Fibroblast of the aortic adventitia (primary cell): ENCODE measurements at regions not wholly inside any gene's neighbourhood (a gene's known extent, or its start where the extent isn't known, plus 50 kb on each side); places are given as distances from the start of the nearest gene placed in this dataset.

Source experiments
- DNase-seq: peaks from one replicate; pipeline ENCODE4 v3.0.0-alpha.2; 2010; ENCODE audit warnings: low read depth
- H3K4me3 ChIP-seq: 2 replicates; pipeline ENCODE4 v1.5.1; 2011; ENCODE audit warnings: low read depth, mild to moderate bottlenecking, control low read depth, low read length, moderate library complexity
- CTCF ChIP-seq: IDR thresholded peaks from 2 replicates; pipeline ENCODE4 v1.5.1; 2011; ENCODE audit warnings: mild to moderate bottlenecking, low read length, control low read depth, inconsistent platforms; ENCODE audit not compliant: insufficient read depth

DNA sequence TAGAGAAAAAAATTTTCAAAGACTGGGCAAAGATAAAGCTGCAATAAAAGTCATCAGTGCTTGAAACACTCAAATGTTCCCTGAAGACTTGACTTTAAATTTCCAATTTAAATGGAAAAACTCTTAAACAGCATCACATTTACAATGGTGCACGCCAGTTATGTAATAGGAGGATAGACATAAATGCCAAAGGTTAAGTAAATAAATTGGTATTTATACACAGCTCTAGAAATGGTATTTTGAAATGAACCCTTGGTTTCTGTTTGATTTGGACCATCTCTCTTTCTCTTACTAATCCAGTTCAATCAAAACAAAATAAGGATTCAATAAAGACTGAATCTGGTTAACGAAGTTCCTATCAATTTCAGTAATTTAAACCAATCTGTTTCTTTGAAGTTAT is 272.6 kb downstream of the GPM6A start:
- no peak for TF ChIP-seq CTCF
- DNase-seq, result no peak
- H3K4me3 ChIP-seq, result no peak overlapping the region

DNA sequence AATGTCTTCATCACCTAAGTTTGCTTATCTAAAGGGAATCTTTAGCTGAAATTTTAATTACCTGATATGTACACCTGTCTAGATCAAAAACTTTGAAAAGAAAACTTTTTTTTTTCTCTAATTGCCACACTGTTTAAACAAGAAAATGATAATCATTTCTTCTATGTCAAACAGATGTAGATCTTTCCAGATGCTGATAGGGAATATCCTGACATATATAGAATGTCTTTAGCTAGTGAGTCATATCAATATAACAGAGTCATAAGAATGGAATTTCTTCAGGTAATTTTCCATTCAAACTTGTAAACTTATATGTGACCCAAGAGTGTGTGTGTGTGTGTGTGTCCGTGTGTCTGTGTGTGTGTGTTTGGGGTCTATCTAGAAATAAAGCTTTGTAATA is 271.9 kb downstream of the GPM6A start:
- no peak for TF ChIP-seq CTCF
- no peak for DNase-seq
- H3K4me3 ChIP-seq, result no peak overlapping the region

GRCh38 chr4:175540732-175541131 is 271.3 kb downstream of the GPM6A start:
- no peak overlapping the region for H3K4me3 ChIP-seq
- no peak for TF ChIP-seq CTCF
- no peak for DNase-seq

GRCh38 chr4:175542786-175543185 is 269.3 kb downstream of the GPM6A start:
- H3K4me3 ChIP-seq, result no peak overlapping the region
- no peak for TF ChIP-seq CTCF
- DNase-seq, result peak; percentile 44

GRCh38 chr4:175559126-175559525 is 252.9 kb downstream of the GPM6A start:
- no peak for TF ChIP-seq CTCF
- no peak overlapping the region for H3K4me3 ChIP-seq
- DNase-seq, result no peak

- no peak for DNase-seq
- no peak overlapping the region for H3K4me3 ChIP-seq
- TF ChIP-seq CTCF, result no peak
These were observed 252.5 kb downstream of the GPM6A start for GRCh38 chr4:175559526-175559925.

GRCh38 chr4:175560604-175561003 is 251.5 kb downstream of the GPM6A start:
- TF ChIP-seq CTCF, result no peak
- peak; percentile 27 for DNase-seq
- no peak overlapping the region for H3K4me3 ChIP-seq
